Liver (tissue), 7 donors: ENCODE measurements at regions not wholly inside any gene's neighbourhood (a gene's known extent, or its start where the extent isn't known, plus 50 kb on each side); places are given as distances from the start of the nearest gene placed in this dataset.

Source experiments
- DNase-seq: peaks from one replicate; pipeline ENCODE4 v3.0.0-alpha.2; 2017; ENCODE audit warnings: low spot score
- H3K27ac ChIP-seq, 2 donors: one replicate each; pipeline ENCODE4 v1.7.0; 2013; ENCODE audit warnings: inconsistent platforms in 2 of 2, low read length in 2 of 2, control low read depth in 1 of 2, low read depth in 1 of 2, mild to moderate bottlenecking in 1 of 2
- H3K27me3 ChIP-seq, 4 donors: one replicate each; pipeline versions ENCODE4 v1.6.1 to v1.7.0; 2013; ENCODE audit warnings: low read length in 3 of 4, inconsistent platforms in 1 of 4, mild to moderate bottlenecking in 1 of 4, moderate library complexity in 1 of 4; ENCODE audit not compliant: control insufficient read depth in 4 of 4, insufficient read depth in 4 of 4
- H3K36me3 ChIP-seq, 4 donors: one replicate each; pipeline versions ENCODE4 v1.6.1 to v1.7.0; 2013; ENCODE audit warnings: low read length in 3 of 4, mild to moderate bottlenecking in 3 of 4, low read depth in 1 of 4, moderate library complexity in 1 of 4; ENCODE audit not compliant: control insufficient read depth in 4 of 4, insufficient read depth in 3 of 4
- H3K4me1 ChIP-seq, 4 donors: one replicate each; pipeline versions ENCODE4 v1.6.1 to v1.7.0; 2013; ENCODE audit warnings: low read length in 3 of 4, mild to moderate bottlenecking in 3 of 4, moderate library complexity in 1 of 4; ENCODE audit not compliant: control insufficient read depth in 4 of 4, insufficient read depth in 4 of 4
- H3K4me3 ChIP-seq, 3 donors: one replicate each; pipeline versions ENCODE4 v1.6.1 to v1.7.0; 2013; ENCODE audit warnings: low read length in 3 of 3, control low read depth in 1 of 3, low read depth in 1 of 3, mild to moderate bottlenecking in 1 of 3
- H3K9ac ChIP-seq, 2 donors: one replicate each; pipeline ENCODE4 v1.7.0; 2013; ENCODE audit warnings: low read length in 2 of 2, mild to moderate bottlenecking in 2 of 2, moderate library complexity in 2 of 2, control low read depth in 1 of 2, low read depth in 1 of 2
- H3K9me3 ChIP-seq, 4 donors: one replicate each; pipeline versions ENCODE4 v1.6.1 to v1.7.0; 2013; ENCODE audit warnings: low read length in 3 of 4; ENCODE audit not compliant: control insufficient read depth in 4 of 4
- EGR1 ChIP-seq, 2 donors: IDR thresholded peaks; 2 replicates each; pipeline ENCODE4 v1.6.1; 2016 to 2018; ENCODE audit warnings: antibody characterized with exemption in 2 of 2, low read depth in 2 of 2
- FOXA1 ChIP-seq: IDR thresholded peaks from 2 replicates; pipeline ENCODE4 v1.6.1; 2016; ENCODE audit warnings: antibody characterized with exemption
- FOXA2 ChIP-seq: IDR thresholded peaks from 2 replicates; pipeline ENCODE4 v1.6.1; 2016; ENCODE audit warnings: antibody characterized with exemption
- GABPA ChIP-seq, 2 donors: IDR thresholded peaks in 1 of 2; conservative IDR thresholded peaks in 1 of 2; 2 replicates each; pipeline ENCODE4 v1.6.1; 2016; ENCODE audit warnings: antibody characterized with exemption in 2 of 2, mild to moderate bottlenecking in 1 of 2, moderate library complexity in 1 of 2
- HNF4A ChIP-seq, 2 donors: conservative IDR thresholded peaks; 2 replicates each; pipeline ENCODE4 v1.6.1; 2016; ENCODE audit warnings: antibody characterized with exemption in 2 of 2, mild to moderate bottlenecking in 2 of 2
- HNF4G ChIP-seq: IDR thresholded peaks from 2 replicates; pipeline ENCODE4 v1.6.1; 2016; ENCODE audit warnings: antibody characterized with exemption
- JUND ChIP-seq, 2 donors: IDR thresholded peaks; 2 replicates each; pipeline ENCODE4 v1.6.1; 2016; ENCODE audit warnings: antibody characterized with exemption in 2 of 2
- NR2F2 ChIP-seq: IDR thresholded peaks from 2 replicates; pipeline ENCODE4 v1.6.1; 2016; ENCODE audit warnings: antibody characterized with exemption
- RAD21 ChIP-seq, 2 donors: IDR thresholded peaks; 2 replicates each; pipeline ENCODE4 v1.6.1; 2016; ENCODE audit warnings: antibody characterized with exemption in 2 of 2, mild to moderate bottlenecking in 2 of 2
- RXRA ChIP-seq, 2 donors: IDR thresholded peaks; 2 replicates each; pipeline ENCODE4 v1.6.1; 2017 to 2018; ENCODE audit warnings: antibody characterized with exemption in 2 of 2, mild to moderate bottlenecking in 1 of 2
- SP1 ChIP-seq: IDR thresholded peaks from 2 replicates; pipeline ENCODE4 v1.6.1; 2018; ENCODE audit warnings: antibody characterized with exemption, mild to moderate bottlenecking
- TAF1 ChIP-seq: conservative IDR thresholded peaks from 2 replicates; pipeline ENCODE4 v1.6.1; 2016; ENCODE audit warnings: antibody characterized with exemption, mild to moderate bottlenecking
- WGBS: extraction: QIAGEN DNeasy Blood & Tissue Kit; methylation state at CpG from one replicate; pipeline ENCODE4 v1.1.7; 2013; 5-methylcytosine and 5-hydroxymethylcytosine counted together
- TF ChIP-seq, protein P1 (sequence below): IDR thresholded peaks from 2 replicates; pipeline ENCODE4 v1.6.1; 2016; ENCODE audit warnings: antibody characterized with exemption
- TF ChIP-seq, protein P2 (sequence below): IDR thresholded peaks from 2 replicates; pipeline ENCODE4 v1.6.1; 2016; ENCODE audit warnings: antibody characterized with exemption
- TF ChIP-seq, protein P3 (sequence below): IDR thresholded peaks from 2 replicates; pipeline ENCODE4 v1.6.1; 2016; ENCODE audit warnings: antibody characterized with exemption, mild to moderate bottlenecking
- TF ChIP-seq, protein P4 (sequence below): IDR thresholded peaks from 2 replicates; pipeline ENCODE4 v1.6.1; 2016; ENCODE audit warnings: antibody characterized with exemption
- donor health status: healthy.
- donor health status: healthy.
- donor health status: healthy.
- donor health status: healthy.

DNA sequence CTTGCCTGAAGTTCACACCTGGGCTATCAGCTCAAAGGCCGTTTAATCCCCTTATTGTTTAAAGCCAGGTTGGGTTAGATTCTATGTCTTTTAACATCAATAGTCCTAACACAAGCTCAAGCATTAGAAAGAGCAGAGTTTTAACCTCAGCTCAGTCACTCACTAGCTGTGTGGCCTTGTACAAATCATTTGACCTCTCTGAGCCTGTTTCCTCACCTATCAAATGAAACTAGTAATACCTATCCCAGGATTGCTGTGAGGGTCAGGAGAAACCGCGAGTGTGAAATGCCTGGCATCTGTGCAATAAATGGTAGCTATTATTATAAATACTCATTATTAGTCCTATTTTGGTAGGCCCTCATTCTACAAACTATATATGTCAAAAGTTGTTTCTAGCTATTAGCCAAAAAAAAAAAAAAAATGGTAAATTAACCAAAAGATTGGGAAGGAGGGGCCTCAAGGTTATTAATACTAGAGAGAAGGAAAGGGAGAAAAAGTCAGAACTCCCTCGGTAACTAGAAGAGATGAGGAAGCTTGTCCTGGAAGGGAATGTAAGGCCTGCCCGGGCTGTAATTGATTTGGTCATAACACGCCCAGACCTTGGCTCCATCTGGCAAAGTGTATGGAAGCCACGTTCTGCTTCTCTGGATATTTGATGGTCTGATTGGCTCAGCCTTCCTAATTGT, 510.5 kb upstream of the PROK2 start:
- TF ChIP-seq GABPA (IDR thresholded peaks at IDR 0.05 in 1 of 2, conservative IDR thresholded peaks at IDR 0.05 in 1 of 2) (no peak), JUND (IDR thresholded peaks at IDR 0.05) (no peak), RXRA (IDR thresholded peaks at IDR 0.05) (no peak), HNF4A (conservative IDR thresholded peaks at IDR 0.05) (no peak), EGR1 (IDR thresholded peaks at IDR 0.05; ENCODE audit: low read depth in 2 of 2) (no peak), NR2F2 (no peak), SP1 (no peak), HNF4G (no peak), TAF1 (no peak)
- TF ChIP-seq, protein P1, sequence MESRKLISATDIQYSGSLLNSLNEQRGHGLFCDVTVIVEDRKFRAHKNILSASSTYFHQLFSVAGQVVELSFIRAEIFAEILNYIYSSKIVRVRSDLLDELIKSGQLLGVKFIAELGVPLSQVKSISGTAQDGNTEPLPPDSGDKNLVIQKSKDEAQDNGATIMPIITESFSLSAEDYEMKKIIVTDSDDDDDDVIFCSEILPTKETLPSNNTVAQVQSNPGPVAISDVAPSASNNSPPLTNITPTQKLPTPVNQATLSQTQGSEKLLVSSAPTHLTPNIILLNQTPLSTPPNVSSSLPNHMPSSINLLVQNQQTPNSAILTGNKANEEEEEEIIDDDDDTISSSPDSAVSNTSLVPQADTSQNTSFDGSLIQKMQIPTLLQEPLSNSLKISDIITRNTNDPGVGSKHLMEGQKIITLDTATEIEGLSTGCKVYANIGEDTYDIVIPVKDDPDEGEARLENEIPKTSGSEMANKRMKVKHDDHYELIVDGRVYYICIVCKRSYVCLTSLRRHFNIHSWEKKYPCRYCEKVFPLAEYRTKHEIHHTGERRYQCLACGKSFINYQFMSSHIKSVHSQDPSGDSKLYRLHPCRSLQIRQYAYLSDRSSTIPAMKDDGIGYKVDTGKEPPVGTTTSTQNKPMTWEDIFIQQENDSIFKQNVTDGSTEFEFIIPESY, result no peak
- TF ChIP-seq, protein P2, sequence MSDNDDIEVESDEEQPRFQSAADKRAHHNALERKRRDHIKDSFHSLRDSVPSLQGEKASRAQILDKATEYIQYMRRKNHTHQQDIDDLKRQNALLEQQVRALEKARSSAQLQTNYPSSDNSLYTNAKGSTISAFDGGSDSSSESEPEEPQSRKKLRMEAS, result no peak
- TF ChIP-seq, protein P3, sequence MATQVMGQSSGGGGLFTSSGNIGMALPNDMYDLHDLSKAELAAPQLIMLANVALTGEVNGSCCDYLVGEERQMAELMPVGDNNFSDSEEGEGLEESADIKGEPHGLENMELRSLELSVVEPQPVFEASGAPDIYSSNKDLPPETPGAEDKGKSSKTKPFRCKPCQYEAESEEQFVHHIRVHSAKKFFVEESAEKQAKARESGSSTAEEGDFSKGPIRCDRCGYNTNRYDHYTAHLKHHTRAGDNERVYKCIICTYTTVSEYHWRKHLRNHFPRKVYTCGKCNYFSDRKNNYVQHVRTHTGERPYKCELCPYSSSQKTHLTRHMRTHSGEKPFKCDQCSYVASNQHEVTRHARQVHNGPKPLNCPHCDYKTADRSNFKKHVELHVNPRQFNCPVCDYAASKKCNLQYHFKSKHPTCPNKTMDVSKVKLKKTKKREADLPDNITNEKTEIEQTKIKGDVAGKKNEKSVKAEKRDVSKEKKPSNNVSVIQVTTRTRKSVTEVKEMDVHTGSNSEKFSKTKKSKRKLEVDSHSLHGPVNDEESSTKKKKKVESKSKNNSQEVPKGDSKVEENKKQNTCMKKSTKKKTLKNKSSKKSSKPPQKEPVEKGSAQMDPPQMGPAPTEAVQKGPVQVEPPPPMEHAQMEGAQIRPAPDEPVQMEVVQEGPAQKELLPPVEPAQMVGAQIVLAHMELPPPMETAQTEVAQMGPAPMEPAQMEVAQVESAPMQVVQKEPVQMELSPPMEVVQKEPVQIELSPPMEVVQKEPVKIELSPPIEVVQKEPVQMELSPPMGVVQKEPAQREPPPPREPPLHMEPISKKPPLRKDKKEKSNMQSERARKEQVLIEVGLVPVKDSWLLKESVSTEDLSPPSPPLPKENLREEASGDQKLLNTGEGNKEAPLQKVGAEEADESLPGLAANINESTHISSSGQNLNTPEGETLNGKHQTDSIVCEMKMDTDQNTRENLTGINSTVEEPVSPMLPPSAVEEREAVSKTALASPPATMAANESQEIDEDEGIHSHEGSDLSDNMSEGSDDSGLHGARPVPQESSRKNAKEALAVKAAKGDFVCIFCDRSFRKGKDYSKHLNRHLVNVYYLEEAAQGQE, result no peak
- TF ChIP-seq, protein P4, sequence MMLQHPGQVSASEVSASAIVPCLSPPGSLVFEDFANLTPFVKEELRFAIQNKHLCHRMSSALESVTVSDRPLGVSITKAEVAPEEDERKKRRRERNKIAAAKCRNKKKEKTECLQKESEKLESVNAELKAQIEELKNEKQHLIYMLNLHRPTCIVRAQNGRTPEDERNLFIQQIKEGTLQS, result no peak
- no peak overlapping the region for H3K9ac ChIP-seq
- H3K27me3 ChIP-seq, result no peaks in the 10 kb centered on the region
- H3K4me1 ChIP-seq, result no peaks in the 10 kb centered on the region
- no peaks in the 10 kb centered on the region for H3K36me3 ChIP-seq
- no peak for DNase-seq
- H3K4me3 ChIP-seq, result no peak overlapping the region
- no peak overlapping the region for H3K27ac ChIP-seq
- H3K9me3 ChIP-seq, result no peaks in the 10 kb centered on the region
- WGBS, result 77% methylated on average over 7 of the region's 7 CpGs

DNA sequence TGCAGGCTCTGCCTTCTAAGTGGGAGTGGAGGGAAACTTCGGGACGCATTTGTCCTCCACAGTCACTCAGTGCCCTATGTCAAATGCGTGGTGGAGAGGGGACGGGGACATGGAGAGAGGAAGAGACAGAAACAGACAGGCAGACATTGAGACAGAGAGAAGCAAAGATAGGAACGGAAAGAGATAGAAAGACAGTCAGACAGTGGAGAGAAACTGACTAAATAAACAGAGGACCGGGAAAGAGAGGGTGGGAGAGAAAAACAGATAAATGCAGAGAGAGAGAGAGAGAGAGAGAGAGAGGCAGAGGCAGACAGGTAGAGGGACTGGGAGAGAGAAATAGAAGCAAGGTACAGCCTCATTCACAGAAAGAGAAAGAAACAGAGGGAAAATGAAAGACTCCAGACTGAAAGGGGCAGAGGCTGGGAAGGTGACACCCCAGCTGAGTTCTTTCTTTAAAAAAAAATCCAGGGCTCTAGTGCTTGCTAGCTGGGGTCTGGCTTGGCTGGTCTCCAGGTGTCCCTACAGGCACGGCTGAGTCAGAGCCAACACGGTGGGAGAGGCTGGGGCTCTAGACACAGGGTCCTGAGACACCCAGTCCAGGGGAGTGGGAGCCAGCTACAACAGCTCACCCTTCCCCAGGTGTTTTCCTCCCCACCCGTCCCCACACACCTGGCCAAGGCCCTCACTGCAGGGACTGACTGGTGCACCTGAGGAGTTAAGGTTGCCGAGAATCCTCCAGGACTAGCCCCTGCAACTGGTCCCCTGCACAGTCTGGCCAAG, 506.1 kb upstream of the PROK2 start:
- no peak overlapping the region for H3K4me3 ChIP-seq
- H3K9ac ChIP-seq, result no peak overlapping the region
- H3K27ac ChIP-seq, result no peak overlapping the region
- WGBS, result 80% methylated on average over 10 of the region's 10 CpGs
- TF ChIP-seq EGR1 (IDR thresholded peaks at IDR 0.05; ENCODE audit: low read depth in 2 of 2) (no peak), RAD21 (IDR thresholded peaks at IDR 0.05) (no peak), RXRA (IDR thresholded peaks at IDR 0.05) (no peak), FOXA1 (no peak), SP1 (no peak), GABPA (IDR thresholded peaks at IDR 0.05 in 1 of 2, conservative IDR thresholded peaks at IDR 0.05 in 1 of 2) (no peak), HNF4A (conservative IDR thresholded peaks at IDR 0.05) (no peak), FOXA2 (no peak)
- TF ChIP-seq, protein P1, result no peak
- TF ChIP-seq, protein P4, result no peak
- H3K27me3 ChIP-seq, result no peaks in the 10 kb centered on the region
- no peaks in the 10 kb centered on the region for H3K9me3 ChIP-seq
- no peaks in the 10 kb centered on the region for H3K36me3 ChIP-seq
- DNase-seq, result no peak
- H3K4me1 ChIP-seq, result no peaks in the 10 kb centered on the region
